ENCODE measurements at regions not wholly inside any gene's neighbourhood (a gene's known extent, or its start where the extent isn't known, plus 50 kb on each side); places are given as distances from the start of the nearest gene placed in this dataset.

DNA sequence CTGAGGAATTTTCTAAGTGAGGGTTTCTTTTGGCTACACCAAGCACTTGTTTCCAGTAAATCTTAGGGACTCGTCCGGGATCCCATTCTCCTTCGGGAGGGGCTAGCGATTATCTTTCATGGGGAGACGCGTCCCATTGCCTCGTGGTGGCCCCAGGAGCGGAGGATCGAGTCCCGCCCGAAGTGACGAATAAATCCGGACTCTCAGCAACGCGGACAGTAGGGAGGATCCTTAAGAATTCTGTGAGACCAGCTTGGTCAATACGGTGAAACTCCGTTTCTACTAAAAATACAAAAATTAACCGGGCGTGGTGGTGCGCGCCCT is 69.1 kb upstream of the PRSS16 start:
- TF ChIP-seq CTCF (IDR thresholded peaks at IDR 0.05) (no peak), POLR2A (IDR thresholded peaks at IDR 0.05) (no peak)
